ENCODE measurements at regions not wholly inside any gene's neighbourhood (a gene's known extent, or its start where the extent isn't known, plus 50 kb on each side); places are given as distances from the start of the nearest gene placed in this dataset.

DNA sequence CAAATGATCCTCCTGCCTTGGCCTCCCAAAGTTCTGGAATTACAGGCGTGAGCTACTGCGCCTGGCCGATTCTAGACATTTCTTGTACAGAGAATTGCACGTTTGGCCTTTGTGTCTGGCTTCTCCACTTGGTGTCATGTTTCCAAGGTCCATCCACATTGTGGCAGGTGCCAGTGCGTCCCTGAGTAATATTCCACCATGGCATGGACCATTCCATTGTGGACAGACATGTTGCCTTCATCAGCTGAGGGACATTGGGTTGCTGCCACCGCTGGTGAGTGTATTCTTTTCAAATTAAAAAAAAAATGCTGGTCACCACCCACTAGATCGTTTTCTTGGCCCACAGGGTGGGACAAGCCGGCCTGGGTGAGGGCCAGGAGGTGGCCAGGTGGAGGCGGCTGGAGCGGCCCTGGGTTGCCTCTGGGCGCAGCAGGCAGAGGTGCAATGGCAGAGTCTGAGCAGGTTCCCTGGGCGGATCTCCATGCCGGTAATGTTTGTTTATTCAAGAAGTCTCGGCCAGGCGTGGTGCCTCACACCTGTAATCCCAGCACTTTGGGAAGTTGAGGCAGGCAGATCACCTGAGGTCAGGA lies 274.1 kb downstream of the SEC14L1 start:
- TF ChIP-seq CTCF (IDR thresholded peaks at IDR 0.05), result no peak
- H3K4me1 ChIP-seq, result no peaks in the 10 kb centered on the region
- ATAC-seq, result no peak
- no peaks in the 10 kb centered on the region for H3K27me3 ChIP-seq
- DNase-seq, result no peak
- FAIRE-seq, result no peak
- H3K9me3 ChIP-seq, result no peaks in the 10 kb centered on the region
- no peaks in the 10 kb centered on the region for H3K36me3 ChIP-seq
- 92 to 93% methylated on average over 15 of the region's 15 CpGs for WGBS, 2 donors
- intact Hi-C loops (cut with DNase I), result no loop called here
- H3K27ac ChIP-seq, result no peak overlapping the region
- H3K4me3 ChIP-seq, result no peak overlapping the region

DNA sequence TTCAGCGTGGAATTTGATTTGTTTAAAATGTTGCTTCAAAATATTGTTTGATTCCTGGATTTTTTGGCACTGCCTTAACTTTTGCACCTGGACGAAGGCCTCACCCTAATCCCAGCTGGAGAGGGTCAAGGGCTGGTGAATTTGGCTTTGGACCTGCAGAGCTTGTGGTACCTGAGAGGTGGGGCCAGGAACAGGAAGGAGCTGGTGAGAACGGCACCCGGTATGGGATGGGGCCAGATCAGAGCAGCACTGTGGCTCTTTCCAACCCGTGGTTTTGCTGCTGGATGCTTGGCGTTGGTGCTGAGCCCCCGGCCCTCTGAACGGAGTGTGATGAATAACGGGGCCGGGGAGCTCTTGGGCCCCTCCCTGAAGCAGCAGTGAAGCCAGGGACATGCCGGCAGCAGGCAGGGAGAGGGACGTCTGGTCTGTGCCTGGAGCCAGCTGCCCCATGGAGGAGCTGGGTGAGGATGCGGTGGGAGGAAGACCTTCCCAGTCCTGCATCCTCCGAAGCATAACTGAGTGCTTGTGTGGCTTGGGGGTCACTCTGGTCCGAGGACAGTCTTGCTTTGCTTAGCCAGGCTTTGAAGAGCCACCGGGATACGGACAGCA lies 275.4 kb downstream of the SEC14L1 start:
- Histone ChIP-seq H3K27me3 (no peaks in the 10 kb centered on the region), H3K9me3 (no peaks in the 10 kb centered on the region), H3K36me3 (no peaks in the 10 kb centered on the region), H3K27ac (no peak overlapping the region), H3K4me1 (no peaks in the 10 kb centered on the region), H3K4me3 (no peak overlapping the region)
- ATAC-seq (no peak), DNase-seq (no peak), FAIRE-seq (no peak)
- WGBS, 2 donors, result 70 to 79% methylated on average over 17 of the region's 17 CpGs
- intact Hi-C loops (cut with DNase I), result no loop called here
- TF ChIP-seq CTCF (IDR thresholded peaks at IDR 0.05), result no peak

DNA sequence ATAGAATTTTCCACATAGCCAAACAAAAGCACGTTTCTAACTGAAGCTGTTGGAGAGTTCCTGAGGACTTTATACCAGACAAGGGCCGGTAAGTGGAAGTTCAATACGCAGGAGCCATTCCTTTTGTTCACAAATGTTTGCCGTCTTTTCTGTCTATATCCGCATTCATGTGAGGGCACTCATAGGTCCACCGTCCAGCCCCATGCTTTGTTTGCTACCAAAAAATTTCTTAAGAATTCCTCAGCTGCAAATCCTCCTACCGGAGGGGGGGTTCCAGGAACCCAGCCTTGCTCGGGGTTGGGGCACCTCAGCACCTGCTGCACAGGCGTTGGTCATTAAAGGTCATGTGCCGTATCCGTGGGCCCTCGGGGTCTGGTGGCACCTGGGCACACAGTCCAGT lies 276.8 kb downstream of the SEC14L1 start:
- ATAC-seq, result no peak
- Histone ChIP-seq H3K4me3 (no peak overlapping the region), H3K27ac (no peak overlapping the region), H3K36me3 (no peaks in the 10 kb centered on the region), H3K27me3 (no peaks in the 10 kb centered on the region), H3K4me1 (no peaks in the 10 kb centered on the region), H3K9me3 (no peaks in the 10 kb centered on the region)
- 94 to 95% methylated on average over 12 of the region's 12 CpGs for WGBS, 2 donors
- intact Hi-C loops (cut with DNase I), result no loop called here
- FAIRE-seq, result no peak
- no peak for TF ChIP-seq CTCF (IDR thresholded peaks at IDR 0.05)
- no peak for DNase-seq

GRCh38 chr17:77418609-77419008 lies 277.8 kb downstream of the SEC14L1 start:
- Histone ChIP-seq H3K9me3 (no peaks in the 10 kb centered on the region), H3K4me3 (no peak overlapping the region), H3K4me1 (no peaks in the 10 kb centered on the region), H3K27me3 (no peaks in the 10 kb centered on the region), H3K27ac (no peak overlapping the region), H3K36me3 (no peaks in the 10 kb centered on the region)
- intact Hi-C loops (cut with DNase I), result no loop called here
- ATAC-seq (no peak), DNase-seq (no peak), FAIRE-seq (no peak)
- WGBS, 2 donors, result 85 to 90% methylated on average over 12 of the region's 12 CpGs
- TF ChIP-seq CTCF (IDR thresholded peaks at IDR 0.05), result no peak

DNA sequence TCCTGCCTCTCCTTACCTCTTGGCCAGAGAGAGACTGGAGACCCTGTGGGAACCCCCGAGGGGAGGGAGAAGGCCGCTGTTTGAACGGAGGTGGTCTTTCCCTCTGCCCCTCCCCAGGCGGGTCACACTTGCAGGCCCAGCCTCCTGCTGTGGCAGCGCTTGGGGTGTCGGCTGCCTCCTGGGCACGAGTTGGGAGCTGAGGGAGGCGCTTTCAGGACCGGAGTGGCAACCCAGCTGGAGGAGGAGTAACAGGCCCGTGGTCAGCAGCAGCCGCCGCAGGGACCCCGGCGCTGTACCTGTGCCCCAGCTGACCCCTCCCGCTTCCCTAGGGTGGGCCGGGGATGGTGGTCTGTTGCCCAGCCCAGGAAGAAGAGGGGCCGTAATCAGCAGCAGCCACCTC lies 278.3 kb downstream of the SEC14L1 start:
- WGBS, 2 donors, result 89 to 92% methylated on average over 17 of the region's 17 CpGs
- no peaks in the 10 kb centered on the region for H3K27me3 ChIP-seq
- H3K27ac ChIP-seq, result no peak overlapping the region
- no peak overlapping the region for H3K4me3 ChIP-seq
- H3K4me1 ChIP-seq, result peaks cover 0 to under 1% (median 0%) of the 10 kb centered on the region in 3 donors
- H3K9me3 ChIP-seq, result no peaks in the 10 kb centered on the region
- FAIRE-seq (no peak), ATAC-seq (no peak), DNase-seq (no peak)
- intact Hi-C loops (cut with DNase I), result no loop called here
- TF ChIP-seq CTCF (IDR thresholded peaks at IDR 0.05), result no peak
- H3K36me3 ChIP-seq, result no peaks in the 10 kb centered on the region

Data from pancreas (tissue), 10 donors.